Peyer's patch (tissue), 4 donors: ENCODE measurements at regions not wholly inside any gene's neighbourhood (a gene's known extent, or its start where the extent isn't known, plus 50 kb on each side); places are given as distances from the start of the nearest gene placed in this dataset.

Source experiments
- POLR2A ChIP-seq, 2 donors: fragments of 450-650 bp; IDR thresholded peaks; one replicate each; pipeline ENCODE4 v1.5.1; 2017; ENCODE audit warnings: antibody characterized with exemption in 2 of 2, mild to moderate bottlenecking in 2 of 2, moderate library complexity in 2 of 2
- TF ChIP-seq, protein P1 (sequence below), 6 experiments: fragments of 450-650 bp in 4 of 6; fragments of 200-600 bp in 2 of 6; sonication (generic) in 1 of 6; IDR thresholded peaks; one replicate each; pipeline ENCODE4 v1.5.1; 2017 to 2019; ENCODE audit warnings: antibody characterized with exemption in 6 of 6, mild to moderate bottlenecking in 3 of 6, moderate library complexity in 1 of 6

DNA sequence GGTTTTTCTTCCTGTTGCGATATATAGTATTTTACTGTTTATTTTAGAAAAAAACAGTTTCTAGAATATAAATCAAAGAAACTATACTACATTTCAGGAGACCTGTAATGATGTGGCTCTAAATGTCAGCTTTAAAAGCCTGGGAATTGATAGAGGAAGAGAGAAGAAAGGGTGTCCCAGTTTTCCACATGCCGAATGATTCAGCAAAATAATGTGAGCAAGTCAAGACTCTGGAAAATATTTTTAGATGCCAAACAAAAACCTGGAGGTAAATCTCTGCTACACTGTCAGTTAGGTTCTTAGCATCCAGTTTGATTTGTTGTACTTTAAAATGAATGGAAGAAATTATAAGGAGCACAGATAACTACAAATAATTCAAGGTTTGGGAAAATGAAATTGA lies 67.1 kb upstream of the DSG1 start:
- TF ChIP-seq, protein P1, sequence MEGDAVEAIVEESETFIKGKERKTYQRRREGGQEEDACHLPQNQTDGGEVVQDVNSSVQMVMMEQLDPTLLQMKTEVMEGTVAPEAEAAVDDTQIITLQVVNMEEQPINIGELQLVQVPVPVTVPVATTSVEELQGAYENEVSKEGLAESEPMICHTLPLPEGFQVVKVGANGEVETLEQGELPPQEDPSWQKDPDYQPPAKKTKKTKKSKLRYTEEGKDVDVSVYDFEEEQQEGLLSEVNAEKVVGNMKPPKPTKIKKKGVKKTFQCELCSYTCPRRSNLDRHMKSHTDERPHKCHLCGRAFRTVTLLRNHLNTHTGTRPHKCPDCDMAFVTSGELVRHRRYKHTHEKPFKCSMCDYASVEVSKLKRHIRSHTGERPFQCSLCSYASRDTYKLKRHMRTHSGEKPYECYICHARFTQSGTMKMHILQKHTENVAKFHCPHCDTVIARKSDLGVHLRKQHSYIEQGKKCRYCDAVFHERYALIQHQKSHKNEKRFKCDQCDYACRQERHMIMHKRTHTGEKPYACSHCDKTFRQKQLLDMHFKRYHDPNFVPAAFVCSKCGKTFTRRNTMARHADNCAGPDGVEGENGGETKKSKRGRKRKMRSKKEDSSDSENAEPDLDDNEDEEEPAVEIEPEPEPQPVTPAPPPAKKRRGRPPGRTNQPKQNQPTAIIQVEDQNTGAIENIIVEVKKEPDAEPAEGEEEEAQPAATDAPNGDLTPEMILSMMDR (IDR thresholded peaks at IDR 0.05), result no peak
- no peak for TF ChIP-seq POLR2A (IDR thresholded peaks at IDR 0.05)
